GM18498 (cell line): ENCODE measurements at regions not wholly inside any gene's neighbourhood (a gene's known extent, or its start where the extent isn't known, plus 50 kb on each side); places are given as distances from the start of the nearest gene placed in this dataset.

Experiments used
- ATAC-seq: cut with Tn5 transposase; IDR thresholded peaks from one replicate; pipeline ENCODE4 v1.9.1; 2021; ENCODE audit warnings: mild to moderate bottlenecking, moderate library complexity; ENCODE audit not compliant: unreplicated experiment

- no peak for ATAC-seq
Measured at GRCh38 chr13:86714495-86714894, 915.3 kb upstream of the SLITRK6 start.

DNA sequence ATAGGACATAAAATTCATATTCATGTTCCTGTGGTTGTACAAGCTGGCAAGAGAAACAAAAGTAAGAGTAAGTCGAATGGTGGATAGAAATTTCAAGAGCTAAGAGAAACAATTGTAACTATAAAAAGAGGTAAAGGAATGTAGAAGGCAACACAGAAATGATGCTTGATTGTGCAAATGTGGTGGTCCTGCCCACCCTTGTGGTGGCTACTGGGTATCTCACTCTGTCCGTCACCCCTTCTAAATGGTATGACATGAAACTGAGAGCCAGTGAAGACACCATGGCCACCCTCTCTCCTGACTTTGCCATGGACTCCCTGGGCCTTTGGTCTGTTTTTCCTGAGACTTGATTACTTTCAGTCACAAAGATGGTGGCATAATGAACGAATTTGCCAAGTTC is 925.9 kb upstream of the SLITRK6 start:
- ATAC-seq: no peak

DNA sequence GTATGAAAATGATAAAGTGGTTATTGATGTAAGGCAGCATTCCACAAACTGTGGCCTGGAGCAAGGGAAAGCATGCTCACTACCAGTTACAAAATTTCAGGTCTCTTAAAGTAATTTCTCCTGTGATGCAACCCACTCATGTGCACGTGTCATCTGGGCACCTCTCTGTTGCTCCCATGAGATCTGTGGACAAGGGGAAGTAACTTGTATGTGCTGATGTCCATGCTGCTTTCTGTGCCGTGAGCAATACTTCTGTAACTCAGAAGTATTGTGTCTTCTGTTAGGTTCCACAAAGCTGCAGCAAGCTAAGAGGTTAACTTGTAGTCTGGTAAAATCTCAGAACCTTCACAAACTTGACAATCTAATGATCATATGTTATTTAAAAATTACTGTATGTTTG is 930.0 kb upstream of the SLITRK6 start:
- ATAC-seq: no peak

- no peak for ATAC-seq
Measured at GRCh38 chr13:86731987-86732386, 932.8 kb upstream of the SLITRK6 start.

DNA sequence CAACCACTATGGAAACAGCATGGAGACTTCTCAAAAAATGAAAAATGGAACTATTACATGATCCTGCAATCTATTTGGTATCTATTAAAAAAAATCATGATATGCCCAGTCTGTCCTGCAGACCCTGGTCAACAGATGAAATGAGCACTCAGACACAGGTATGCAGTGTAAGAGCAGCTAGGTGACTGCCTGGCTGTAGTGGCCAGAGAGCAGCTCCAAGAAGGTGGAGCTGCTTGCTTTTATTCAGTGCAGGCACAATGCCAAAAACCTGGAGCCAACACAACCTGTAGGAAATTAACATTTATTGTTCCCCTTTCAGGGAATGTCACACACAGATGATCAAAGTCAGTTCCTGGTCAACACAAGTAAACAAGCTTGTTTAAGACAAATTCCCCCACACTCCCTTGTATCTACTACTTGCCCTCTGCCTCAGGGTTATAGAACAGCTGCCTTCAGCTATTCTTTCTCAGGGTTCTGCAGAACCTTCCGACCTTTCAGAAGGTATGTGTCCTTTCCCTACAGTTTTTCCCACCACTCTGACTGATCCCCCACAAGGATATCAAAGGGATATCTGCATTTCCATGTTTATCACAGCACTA is 933.7 kb upstream of the SLITRK5 start:
- ATAC-seq: no peak

- ATAC-seq: no peak
Measured at GRCh38 chr13:86741762-86742285, 929.3 kb upstream of the SLITRK5 start.

DNA sequence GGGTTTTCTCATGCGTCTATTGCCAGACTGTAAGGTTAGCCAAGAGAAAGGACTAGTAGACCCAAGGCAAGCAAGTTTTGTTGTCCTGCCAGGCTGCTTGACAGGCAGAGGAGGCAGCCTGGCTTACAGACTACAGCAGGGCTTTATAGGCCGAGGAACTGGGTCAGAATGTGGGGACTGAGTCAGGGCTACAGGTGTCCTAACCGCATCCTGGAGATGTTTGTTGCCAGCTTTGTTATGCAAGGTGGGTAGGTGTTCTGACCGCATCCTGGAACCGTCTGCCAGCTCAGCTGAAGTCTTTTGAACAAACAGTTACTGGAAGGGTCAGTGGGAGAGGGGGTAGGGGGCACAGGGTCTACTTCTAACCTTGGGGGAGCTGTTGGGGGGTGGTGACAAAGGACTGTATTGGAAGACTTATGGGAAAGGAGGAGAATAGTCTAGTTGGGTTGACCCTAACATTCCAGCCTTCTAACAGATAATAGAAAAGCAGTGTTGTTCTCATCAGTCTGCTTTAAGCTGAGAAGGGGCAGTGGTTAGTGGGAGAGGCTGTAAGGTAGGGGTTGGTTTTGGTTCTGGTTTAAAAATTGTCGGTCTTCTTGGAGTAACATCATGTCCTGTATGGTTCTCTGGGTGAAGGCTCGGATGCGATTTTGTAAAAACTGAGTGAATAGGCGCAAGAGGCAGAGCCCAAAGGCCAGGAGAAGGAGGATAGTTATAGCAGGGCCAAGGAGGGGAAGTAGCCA is 913.8 kb upstream of the SLITRK5 start:
- no peak for ATAC-seq

- ATAC-seq: no peak
Measured at GRCh38 chr13:86758116-86758515, 913.1 kb upstream of the SLITRK5 start.

DNA sequence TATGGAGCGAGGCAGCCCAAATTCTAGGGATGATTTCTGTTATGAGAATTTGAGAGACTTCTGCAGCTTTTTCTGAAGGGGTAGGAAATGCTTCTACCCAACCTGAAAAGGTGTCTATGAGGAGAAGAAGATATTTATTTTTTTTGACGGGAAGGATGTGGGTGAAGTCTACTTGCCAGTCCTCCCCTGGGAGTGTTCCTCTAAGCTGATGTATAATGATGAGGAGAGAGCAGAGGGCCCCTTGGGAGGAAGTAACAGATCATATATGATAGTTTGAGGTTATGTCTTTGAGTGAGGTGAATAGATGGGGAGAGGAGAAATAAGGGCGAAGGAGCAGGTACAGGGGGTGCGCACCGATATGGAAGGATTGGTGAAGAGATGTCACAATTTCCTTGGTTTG is 910.6 kb upstream of the SLITRK5 start:
- ATAC-seq: no peak

DNA sequence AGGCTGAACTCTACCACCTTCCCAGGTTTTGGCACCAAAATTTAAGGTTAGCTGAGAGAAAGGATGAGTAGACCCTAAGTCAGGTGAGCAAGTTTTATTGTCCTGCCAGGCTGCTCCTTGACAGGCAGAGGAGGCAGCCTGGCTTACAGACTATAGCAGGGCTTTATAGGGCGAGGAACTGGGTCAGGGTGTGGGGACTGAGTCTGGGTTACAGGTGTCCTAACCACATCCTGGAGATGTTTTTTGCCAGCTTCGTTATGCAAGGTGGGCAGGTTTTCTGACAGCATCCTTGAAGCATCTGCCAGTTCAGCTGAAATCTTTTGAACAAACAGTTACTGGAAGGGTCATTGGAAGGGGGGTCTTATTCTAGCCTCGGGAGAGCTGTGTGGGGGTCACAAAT is 905.7 kb upstream of the SLITRK5 start:
- ATAC-seq: no peak

- ATAC-seq: no peak
Measured at GRCh38 chr13:86788616-86789015, 882.6 kb upstream of the SLITRK5 start.

DNA sequence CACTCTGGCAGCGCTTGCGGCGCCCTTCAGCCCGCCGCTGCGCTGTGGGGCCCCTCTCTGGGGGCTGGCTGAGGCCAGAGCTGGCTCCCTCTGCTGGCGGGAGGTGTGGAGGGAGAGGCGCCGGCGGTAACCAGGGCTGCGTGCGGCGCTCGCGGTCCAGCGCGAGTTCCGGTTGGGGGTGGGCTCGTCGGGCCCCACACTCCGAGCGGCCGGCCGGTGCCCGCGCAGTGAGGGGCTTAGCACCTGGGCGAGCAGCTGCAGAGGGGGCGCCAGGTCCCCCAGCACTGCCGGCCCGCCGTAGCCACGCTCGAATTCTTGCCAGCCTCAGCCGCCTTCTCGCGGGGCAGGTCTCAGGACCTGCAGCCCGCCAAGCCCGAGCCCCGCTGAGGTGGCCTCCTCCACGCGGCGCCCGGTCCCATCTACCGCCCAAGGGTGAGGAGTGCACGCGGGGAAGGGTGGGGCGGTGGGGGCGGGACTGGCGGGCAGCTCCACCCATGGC is 879.0 kb upstream of the SLITRK5 start:
- ATAC-seq: no peak

DNA sequence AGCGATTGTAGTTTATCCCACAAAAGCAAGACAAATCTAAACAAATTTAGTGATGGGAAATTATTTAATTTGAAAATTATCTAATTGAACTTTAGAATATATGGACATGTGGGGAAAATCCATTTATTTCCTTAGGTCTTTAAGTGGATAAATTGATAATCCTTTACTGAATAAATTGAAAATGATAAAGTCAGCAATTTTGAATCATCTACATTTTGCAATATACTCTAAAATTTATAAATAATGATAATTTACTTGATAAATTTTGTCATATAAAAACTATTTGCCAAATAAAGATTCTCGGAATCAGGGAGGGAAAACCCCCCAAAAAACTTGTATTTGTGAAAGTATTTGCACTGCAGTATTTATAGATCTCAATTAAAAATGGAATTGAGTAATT is 875.3 kb upstream of the SLITRK5 start:
- ATAC-seq: no peak

DNA sequence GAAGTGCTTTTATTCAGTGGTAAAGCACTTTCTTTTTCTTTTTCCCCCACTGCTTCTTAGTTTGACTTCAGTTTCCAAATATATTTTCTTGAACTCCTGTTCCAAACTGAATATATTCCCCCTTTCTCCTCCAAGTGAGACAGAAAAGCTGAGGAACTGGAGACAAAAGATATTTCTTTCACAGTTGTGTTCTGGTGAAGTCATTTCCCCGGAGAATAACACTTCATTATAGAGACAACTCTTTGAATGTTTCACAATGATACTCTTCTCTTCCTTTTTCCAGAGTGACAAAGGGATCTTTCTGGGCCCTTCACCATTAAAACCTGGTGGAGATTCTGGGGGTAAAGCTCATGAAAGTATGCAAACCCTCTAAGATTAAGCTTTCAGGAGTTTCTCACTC is 860.8 kb upstream of the SLITRK5 start:
- no peak for ATAC-seq

DNA sequence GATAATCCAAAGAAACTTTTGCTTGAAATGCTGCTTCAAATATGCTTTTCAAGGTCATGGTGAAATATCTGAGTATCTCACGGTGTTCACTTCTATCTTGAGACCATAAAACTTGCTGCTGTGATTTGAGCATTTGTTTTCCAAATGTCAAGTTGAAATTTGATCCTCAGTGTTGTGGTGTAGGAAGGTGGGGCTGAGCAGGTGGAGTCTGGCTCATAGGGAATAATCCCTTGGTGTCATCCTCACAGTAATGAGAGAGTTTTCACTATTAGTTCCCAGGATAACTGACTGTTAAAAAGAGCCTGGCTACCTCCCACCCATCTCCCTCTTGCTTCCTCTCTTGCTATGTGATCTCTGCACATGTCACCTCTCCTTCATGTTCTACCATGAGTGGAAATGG is 858.0 kb upstream of the SLITRK5 start:
- no peak for ATAC-seq

- ATAC-seq: no peak
Measured at GRCh38 chr13:86825410-86825809, 845.8 kb upstream of the SLITRK5 start.

DNA sequence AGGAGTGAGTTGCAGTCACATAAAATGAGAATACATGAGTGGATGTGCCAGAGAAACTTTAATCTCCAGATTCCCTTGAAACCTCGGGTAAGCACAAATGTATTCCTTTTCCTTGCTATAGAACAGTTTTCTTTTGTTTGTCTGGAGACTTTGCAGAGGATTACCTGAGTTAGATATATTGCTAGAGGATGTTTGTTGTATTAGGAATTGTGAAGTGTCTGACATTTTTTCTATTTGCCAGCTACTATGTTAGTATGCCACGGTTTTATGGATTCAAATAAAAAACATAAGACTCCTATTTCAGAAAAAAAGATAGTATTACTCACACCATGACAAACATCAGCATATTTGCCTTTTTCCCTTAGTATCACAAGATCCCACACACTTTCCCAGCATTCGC is 844.9 kb upstream of the SLITRK5 start:
- no peak for ATAC-seq

DNA sequence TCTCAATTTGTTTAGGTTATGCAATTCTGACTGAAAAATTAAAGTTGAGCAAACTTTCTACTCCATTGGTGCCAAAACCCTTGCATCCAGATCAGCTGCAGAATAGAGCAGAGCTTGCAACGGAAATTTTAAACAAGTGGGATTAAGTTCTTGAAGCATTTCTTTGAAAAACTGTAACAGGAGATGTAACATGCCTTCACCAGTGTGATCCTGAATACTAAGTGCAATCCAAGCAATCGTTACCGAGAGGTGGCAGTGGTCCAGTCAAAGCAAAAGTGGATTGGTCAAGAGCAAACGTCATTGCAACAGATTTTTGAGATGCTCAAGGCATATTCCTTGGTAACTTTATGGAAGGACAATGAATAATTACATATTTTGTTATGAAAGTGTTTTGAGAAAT is 841.1 kb upstream of the SLITRK5 start:
- no peak for ATAC-seq

DNA sequence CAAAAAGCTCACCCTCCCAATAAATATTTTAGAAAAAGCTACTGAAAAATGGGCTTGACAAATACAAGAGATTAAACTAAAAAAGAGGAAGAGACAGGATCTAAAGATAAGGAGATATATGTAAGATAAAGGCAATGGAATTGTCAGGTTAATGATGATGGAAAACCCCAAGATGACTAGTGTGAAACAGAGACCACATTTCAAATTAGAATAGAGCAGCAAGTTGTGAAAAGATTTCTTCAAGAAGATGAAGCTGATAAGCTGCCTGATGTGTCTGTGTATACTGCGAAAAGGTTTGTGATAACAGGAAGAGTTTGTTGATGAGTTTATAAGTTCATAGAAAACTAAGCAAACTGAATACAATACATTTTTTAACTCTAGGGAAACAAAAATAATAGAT is 840.1 kb upstream of the SLITRK5 start:
- no peak for ATAC-seq

GRCh38 chr13:86838411-86839120 is 832.6 kb upstream of the SLITRK5 start:
- ATAC-seq: no peak

GRCh38 chr13:86839221-86839620 is 832.0 kb upstream of the SLITRK5 start:
- no peak for ATAC-seq
